Motor neuron (in vitro differentiated cells): ENCODE measurements at regions not wholly inside any gene's neighbourhood (a gene's known extent, or its start where the extent isn't known, plus 50 kb on each side); places are given as distances from the start of the nearest gene placed in this dataset.
"Not testable (repeated sequence)": the region's sequence is repeated elsewhere in the genome, so short reads cannot be mapped to it uniquely, and the experiment has no call there.

ENCODE experiments used
- ATAC-seq, 8 experiments: fragments of 200-7000 bp; cut with Tn5 transposase; replicated peaks in 6 of 8; 2 replicates each; pipeline ENCODE4 v1.8.0; 2021; ENCODE audit warnings: mild to moderate bottlenecking in 8 of 8, moderate library complexity in 8 of 8
- H3K27ac ChIP-seq, 2 donors: fragments of 250-450 bp; sonication (Bioruptor Pico); 2 replicates each; pipeline ENCODE4 v1.9.0; 2021; ENCODE audit warnings: antibody characterized with exemption in 2 of 2, mild to moderate bottlenecking in 2 of 2, moderate library complexity in 1 of 2
- H3K4me1 ChIP-seq, 2 donors: fragments of 250-450 bp; sonication (Bioruptor Pico); replicated peaks in 1 of 2; 2 replicates each; pipeline ENCODE4 v1.6.1; 2021; ENCODE audit warnings: antibody characterized with exemption in 2 of 2, mild to moderate bottlenecking in 2 of 2, moderate library complexity in 1 of 2
- H3K4me3 ChIP-seq, 5 donors: fragments of 250-450 bp; sonication (Bioruptor Pico); 2 replicates each; pipeline ENCODE4 v1.9.0; 2021; ENCODE audit warnings: antibody characterized with exemption in 5 of 5, mild to moderate bottlenecking in 5 of 5, moderate library complexity in 4 of 5
- WGBS, 10 experiments: fragments of 450-650 bp; shearing (Covaris generic); methylation state at CpG; one replicate each; pipeline ENCODE4 v1.0.0; 2022; 5-methylcytosine and 5-hydroxymethylcytosine counted together
- in situ Hi-C, 9 experiments: fragments of 400-800 bp; cut with MboI; loops; one replicate each; pipeline ENCODE4 v1.15.0; 2021; ENCODE audit warnings: low sequenced_read_pairs in 9 of 9, low pct_unique_long_range_greater_than_20kb in 2 of 9; ENCODE audit not compliant: unreplicated experiment in 9 of 9

DNA sequence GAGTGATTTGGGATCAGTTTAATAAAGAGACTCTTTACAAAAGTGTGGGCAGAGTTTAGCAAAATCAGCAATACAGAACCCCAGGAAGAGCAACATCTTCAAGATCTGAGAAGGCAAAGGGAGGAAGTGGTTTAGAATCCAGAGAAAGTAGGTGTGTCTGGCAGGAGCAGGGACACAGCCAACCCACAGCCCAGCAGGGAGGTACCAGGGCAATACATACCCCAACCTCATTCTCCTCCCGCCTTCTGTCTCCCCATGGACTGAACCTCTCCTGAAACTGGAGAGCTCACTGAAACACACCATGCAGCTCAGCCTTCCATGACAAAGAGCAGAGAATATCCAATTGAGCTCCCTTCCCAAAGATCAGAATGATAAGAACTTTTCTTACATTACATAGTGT is 283.4 kb downstream of the PRELID2 start:
- in situ Hi-C loops: no loop called here
- 89% methylated on average over 1 of the region's 1 CpG; no CpG with 5 or more reads in 9 of the 10 experiments for WGBS, 10 experiments
- H3K4me1 ChIP-seq: no peaks in the 10 kb centered on the region
- H3K27ac ChIP-seq: no peak overlapping the region
- no peak for ATAC-seq
- H3K4me3 ChIP-seq: no peak overlapping the region

DNA sequence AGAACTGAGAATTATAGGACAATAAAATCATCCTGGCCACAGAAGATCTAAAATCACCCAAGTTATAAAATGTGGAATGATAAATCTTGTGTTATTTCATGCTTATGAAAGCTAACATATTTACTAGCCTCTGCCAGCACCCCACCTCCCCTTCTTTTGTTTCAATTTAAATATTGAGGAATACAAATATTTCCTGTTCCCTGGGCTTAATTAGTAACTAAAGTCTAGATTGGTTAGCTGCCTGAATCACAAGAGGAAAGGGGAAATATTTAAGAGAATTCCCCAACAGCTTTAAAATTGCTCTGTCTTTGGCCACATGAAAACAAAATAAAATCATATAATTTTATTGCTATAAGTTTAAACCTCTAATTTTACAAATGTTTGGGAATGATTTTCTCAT is 287.0 kb downstream of the PRELID2 start:
- in situ Hi-C loops: no loop called here
- Histone ChIP-seq H3K4me3 (no peak overlapping the region), H3K4me1 (no peaks in the 10 kb centered on the region), H3K27ac (no peak overlapping the region)
- ATAC-seq: no peak

DNA sequence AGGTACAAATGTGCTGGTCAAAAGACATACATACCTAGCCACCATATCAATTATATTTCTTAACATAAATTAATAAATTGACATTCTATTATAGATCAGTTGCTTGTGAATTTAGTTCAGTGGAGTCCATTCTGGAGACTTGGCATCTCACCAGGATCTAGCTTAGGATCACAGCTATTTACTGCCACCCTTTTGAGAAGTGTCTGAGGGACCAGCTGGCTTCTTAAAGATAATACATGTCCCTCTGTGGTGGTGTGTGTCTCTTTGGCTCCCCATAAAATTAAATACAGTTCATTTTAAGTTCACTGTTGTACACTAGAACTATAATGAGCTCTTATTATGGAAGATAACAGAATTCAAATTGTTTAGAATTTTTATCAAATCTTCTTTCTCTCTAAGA is 290.7 kb downstream of the PRELID2 start:
- H3K27ac ChIP-seq: no peak overlapping the region
- no peak for ATAC-seq

DNA sequence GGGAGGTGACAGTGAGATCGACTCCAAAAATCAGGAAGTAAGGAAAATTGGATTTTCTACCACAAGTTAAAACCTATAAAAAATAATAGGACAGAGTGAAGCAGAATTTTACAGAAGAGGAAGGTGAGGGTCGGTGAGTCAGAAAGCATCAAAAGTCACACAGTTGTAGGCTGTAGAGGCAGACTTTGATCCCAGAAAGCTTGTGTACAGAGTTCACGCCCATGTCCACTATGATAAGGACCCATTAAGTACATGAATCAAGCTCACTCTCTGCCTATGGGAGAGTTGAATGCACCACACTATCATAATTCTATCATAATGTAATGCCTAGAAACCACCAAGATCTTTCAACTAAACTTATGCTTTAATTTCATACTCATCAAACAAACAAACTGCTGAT is 291.2 kb downstream of the PRELID2 start:
- Histone ChIP-seq H3K4me3 (no peak overlapping the region), H3K4me1 (no peaks in the 10 kb centered on the region), H3K27ac (no peak overlapping the region)
- 69 to 100% (median 87%) methylated on average over 1 to 3 of the region's 3 CpGs; no CpG with 5 or more reads in 2 of the 10 experiments for WGBS, 10 experiments
- in situ Hi-C loops: no loop called here
- ATAC-seq: no peak

More for the DNA sequence above, 290.7 kb downstream of the PRELID2 start:
- no peak overlapping the region for H3K4me3 ChIP-seq
- no peaks in the 10 kb centered on the region for H3K4me1 ChIP-seq
- in situ Hi-C loops: no loop called here

DNA sequence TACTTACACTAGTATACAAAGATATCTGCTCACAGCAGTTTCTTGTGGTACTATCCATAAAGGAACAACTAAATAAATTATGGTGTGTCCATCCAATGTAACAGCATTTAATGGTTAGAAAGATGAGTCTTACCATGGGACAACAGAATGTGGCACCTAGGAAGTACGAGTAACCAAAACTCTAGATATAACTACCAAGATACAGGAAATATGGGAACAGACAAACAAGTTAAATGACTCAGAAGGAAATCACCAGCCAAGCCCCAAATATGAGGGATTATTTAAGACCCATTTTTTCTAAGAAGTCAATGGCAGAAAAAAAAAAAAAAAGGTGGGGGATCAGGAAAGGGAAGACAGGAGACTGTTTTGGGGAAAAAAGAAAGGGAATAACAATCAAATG is 294.8 kb downstream of the PRELID2 start:
- H3K4me1 ChIP-seq: no peaks in the 10 kb centered on the region
- H3K27ac ChIP-seq: no peak overlapping the region
- no peak for ATAC-seq
- no peak overlapping the region for H3K4me3 ChIP-seq
- 38 to 100% (median 86%) methylated on average over 1 of the region's 1 CpG; no CpG with 5 or more reads in 2 of the 10 experiments for WGBS, 10 experiments
- in situ Hi-C loops: no loop called here

DNA sequence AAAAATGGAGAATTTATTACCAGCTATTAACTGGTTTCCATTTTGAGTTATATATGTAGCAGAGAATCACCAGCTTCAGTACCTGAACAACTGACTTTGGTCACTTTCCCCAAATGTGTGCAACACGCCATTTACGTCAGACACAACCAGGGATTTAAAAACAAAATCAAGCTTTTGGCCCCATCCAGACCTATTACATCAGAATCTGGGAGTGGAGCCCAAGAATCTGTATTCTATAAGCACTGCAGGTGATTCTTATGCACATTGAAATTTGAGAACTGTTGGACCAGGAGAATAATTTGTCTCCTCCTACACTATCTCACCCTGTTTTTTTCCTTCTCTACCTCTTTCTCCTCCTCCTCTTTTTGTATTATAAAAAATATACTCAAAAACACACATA is 295.9 kb downstream of the PRELID2 start:
- H3K27ac ChIP-seq: no peak overlapping the region
- 79 to 100% (median 100%) methylated on average over 1 to 2 of the region's 2 CpGs; no CpG with 5 or more reads in 2 of the 10 experiments for WGBS, 10 experiments
- no peaks in the 10 kb centered on the region for H3K4me1 ChIP-seq
- no peak overlapping the region for H3K4me3 ChIP-seq
- in situ Hi-C loops: no loop called here
- no peak for ATAC-seq

DNA sequence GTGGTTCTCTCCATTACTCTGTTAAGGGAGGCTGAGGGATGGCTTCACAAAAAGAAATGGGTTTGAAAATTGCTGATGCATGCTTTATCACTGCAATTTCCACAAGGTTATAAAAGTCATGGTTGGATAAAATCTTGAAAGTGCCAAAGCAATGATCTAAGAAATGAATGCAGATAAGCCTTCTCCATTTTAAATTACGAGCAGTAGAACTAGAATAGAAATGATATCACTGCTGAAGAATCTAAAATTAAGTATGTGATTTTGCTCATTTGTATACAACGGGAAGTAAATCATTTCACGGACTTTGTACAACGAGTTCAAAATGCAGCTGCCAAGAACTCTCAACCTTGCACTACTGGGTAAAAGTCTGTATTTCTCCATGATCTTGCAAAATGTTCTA is 299.0 kb downstream of the PRELID2 start:
- Histone ChIP-seq H3K4me3 (no peak overlapping the region), H3K27ac (no peak overlapping the region), H3K4me1 (no peaks in the 10 kb centered on the region)
- in situ Hi-C loops: no loop called here
- ATAC-seq: no peak
- 48 to 100% (median 93%) methylated on average over 1 to 4 of the region's 4 CpGs for WGBS, 10 experiments

DNA sequence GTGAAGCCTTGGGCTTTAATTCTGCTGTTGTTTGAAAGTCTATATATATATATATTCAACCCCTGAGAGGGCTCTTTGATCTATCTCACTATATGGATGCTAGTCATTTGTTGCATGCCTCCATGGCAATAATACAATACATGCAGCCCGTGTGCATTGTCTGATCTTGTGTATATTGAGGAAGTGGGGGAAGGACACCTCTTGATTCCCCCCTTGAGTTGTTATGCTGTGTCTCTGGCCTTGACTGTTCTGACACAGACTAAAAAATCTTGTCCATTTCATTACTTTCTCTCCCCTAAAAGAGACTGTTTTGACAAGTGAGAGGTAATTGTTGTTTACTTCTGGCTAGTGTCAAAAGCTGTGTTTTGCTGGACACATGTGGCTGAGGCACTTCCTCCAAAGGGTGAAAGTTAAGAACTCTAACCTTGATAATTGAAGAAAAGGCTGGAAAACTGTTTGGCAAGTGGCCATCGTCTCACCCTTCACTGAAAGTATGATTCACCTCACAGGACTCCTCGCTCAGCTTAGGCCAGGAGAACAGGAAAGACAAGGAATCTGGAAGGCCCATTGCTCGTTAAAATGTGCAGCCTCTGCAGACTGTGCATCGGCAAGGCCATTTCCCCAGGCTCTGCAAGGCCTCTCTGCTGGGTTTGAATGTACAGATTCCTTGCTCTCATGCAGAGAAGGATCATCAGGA is 304.0 kb downstream of the PRELID2 start:
- peak in 3 of 8 experiments; percentile 28 to 66 (median 31) for ATAC-seq
- no peaks in the 10 kb centered on the region for H3K4me1 ChIP-seq
- H3K27ac ChIP-seq: no peak overlapping the region
- in situ Hi-C loops: no loop called here
- H3K4me3 ChIP-seq: no peak overlapping the region
- 37 to 100% (median 81%) methylated on average over 1 to 5 of the region's 5 CpGs; no CpG with 5 or more reads in 3 of the 10 experiments for WGBS, 10 experiments

DNA sequence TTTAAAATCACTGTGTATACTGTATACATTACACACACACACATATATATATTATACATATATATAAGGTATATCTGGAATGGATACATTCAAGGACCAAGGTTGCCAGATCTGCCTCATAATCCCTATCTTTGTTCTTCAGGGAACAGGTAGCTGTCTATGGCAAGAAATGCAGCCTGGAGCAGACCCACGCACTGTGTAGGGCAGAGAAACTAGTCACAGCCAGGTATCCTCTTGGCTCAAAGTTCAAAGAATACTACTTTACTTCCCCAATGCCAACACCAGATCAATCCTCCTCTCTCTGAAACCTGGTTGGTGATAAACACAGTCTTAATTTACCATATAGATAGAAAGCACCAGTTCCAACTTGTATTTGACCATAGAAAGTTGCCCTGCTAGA is 313.6 kb downstream of the PRELID2 start:
- in situ Hi-C loops: no loop called here
- Histone ChIP-seq H3K4me3 (no peak overlapping the region), H3K4me1 (peaks cover 0 to 7% of the 10 kb centered on the region in 2 donors), H3K27ac (no peak overlapping the region)
- WGBS, 10 experiments: 83 to 100% (median 92%) methylated on average over 1 of the region's 1 CpG; no CpG with 5 or more reads in 6 of the 10 experiments
- no peak for ATAC-seq

DNA sequence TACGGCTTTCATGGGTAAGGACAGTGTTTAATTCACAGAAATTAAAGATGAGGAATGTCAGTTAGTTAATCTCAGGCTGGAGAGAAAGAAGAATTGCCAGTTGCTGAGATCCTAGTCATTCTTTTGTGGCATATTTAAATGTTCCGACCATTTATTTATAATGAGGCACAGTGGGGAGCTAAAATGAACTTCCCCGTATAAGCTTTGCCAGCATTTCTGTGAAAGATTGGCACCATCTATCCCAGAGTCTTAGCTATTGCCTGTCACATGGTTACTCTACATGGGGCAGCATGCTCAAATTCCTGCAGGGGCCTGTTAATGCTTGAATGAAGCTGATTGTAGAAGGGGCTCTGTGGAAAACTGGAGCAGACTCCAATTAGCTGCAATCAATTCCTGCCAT is 314.1 kb downstream of the PRELID2 start:
- Histone ChIP-seq H3K4me1 (peaks cover 0 to 7% of the 10 kb centered on the region in 2 donors), H3K27ac (no peak overlapping the region), H3K4me3 (no peak overlapping the region)
- ATAC-seq: peak in 1 of 8 experiments; percentile 28
- in situ Hi-C loops: no loop called here
- 30 to 100% (median 50%) methylated on average over 1 to 3 of the region's 3 CpGs; no CpG with 5 or more reads in 1 of the 10 experiments for WGBS, 10 experiments

DNA sequence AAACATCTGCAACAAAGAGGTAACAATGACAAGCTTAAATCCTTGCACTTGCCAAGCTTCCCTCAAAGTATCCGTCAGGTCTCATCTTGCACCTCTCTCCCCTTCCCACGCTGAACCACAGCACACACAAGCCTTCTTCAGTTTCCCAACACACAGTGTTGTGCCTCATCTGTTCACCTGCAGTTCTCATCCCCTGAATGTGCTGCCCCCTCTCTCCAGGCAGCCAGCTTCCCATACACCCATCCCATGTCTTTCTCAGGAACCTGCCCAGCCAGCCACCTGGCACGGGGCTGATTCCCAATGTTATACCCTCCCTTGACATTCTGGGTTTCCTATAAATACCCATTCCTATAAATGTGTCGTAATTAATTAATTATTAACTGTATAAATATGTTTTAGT is 314.8 kb downstream of the PRELID2 start:
- Histone ChIP-seq H3K4me1 (peaks cover 0 to 7% of the 10 kb centered on the region in 2 donors), H3K4me3 (no peak overlapping the region), H3K27ac (no peak overlapping the region)
- in situ Hi-C loops: no loop called here
- WGBS, 10 experiments: 42 to 90% (median 75%) methylated on average over 2 to 4 of the region's 4 CpGs; no CpG with 5 or more reads in 1 of the 10 experiments
- no peak for ATAC-seq

DNA sequence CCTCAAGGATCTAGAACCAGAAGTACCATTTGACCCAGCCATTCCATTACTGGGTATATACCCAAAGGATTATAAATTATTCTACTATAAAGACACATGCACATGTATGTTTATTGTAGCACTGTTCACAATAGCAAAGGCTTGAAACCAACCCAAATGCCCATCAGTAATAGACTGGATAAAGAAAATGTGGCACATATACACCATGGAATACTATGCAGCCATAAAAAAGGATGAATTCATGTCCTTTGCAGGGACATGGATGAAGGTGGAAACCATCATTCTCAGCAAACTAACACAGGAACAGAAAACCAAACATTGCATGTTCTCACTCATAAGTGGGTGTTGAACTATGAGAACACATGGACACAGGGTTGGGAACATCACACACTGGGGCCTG is 317.6 kb downstream of the PRELID2 start:
- in situ Hi-C loops, ATAC-seq, H3K4me3 ChIP-seq: not testable (repeated sequence)

DNA sequence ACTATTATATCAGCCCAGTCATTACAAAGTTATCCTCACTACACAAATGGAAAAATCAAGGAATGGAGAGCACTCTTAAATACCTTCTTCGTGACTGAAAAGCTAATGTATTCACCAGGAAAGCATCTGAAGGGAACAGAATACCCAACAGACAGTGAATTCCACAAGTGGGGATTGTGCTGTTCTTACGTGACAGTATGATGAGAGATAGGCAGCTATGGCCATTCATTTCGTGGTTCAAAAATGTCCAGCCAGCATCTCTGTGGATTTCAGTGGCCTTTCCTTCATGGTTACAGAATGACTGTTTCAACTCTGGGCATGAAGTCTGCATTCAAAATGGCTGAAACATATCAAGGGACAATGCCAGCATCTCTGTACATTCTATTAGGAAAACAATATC is 323.8 kb downstream of the PRELID2 start:
- no peak overlapping the region for H3K4me3 ChIP-seq
- in situ Hi-C loops: no loop called here
- WGBS, 10 experiments: 85 to 100% (median 100%) methylated on average over 1 to 3 of the region's 3 CpGs; no CpG with 5 or more reads in 1 of the 10 experiments
- no peak overlapping the region for H3K27ac ChIP-seq
- H3K4me1 ChIP-seq: peaks cover 18 to 23% of the 10 kb centered on the region in 2 donors
- no peak for ATAC-seq

More for the DNA sequence above, 317.6 kb downstream of the PRELID2 start:
- not testable (repeated sequence) for H3K4me1 ChIP-seq, H3K27ac ChIP-seq

DNA sequence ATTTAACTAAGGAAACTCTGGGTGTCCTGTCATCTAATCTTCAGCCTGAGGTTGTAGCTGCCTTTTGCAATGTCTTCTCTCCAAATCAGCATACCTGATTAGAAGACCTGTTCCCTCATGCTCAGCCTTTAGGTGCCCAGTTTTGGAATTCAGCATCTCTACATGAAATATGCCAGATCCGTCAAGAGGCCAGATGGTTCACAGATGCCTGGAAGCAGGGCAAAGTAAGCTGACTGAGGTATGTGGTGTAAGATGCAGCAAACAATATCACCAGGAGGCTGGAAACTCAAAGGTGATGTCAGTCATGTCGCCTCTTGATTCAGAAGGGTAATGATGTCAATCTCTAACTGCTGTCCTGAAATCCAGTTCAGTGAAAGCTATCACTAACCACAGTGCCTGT is 324.4 kb downstream of the PRELID2 start:
- in situ Hi-C loops: no loop called here
- peak in 7 of 8 experiments; percentile 11 to 47 (median 16) for ATAC-seq
- Histone ChIP-seq H3K4me1 (peaks cover 18 to 23% of the 10 kb centered on the region in 2 donors), H3K4me3 (no peak overlapping the region), H3K27ac (peak overlapping the region in 1 of 2 donors; percentile 3)
- 55 to 100% (median 92%) methylated on average over 1 to 2 of the region's 2 CpGs; no CpG with 5 or more reads in 4 of the 10 experiments for WGBS, 10 experiments
